HEK293 (cell line): ENCODE measurements at regions not wholly inside any gene's neighbourhood (a gene's known extent, or its start where the extent isn't known, plus 50 kb on each side); places are given as distances from the start of the nearest gene placed in this dataset.

ENCODE experiments used
- CTCF ChIA-PET: fragments of 350-600 bp; formaldehyde crosslinking; extraction: SDS; loops from one replicate; lab custom pipeline; 2021; ENCODE audit warnings: antibody characterized with exemption; lab: Yijun Ruan, JAX
- POLR2A ChIA-PET: fragments of 300-600 bp; formaldehyde crosslinking; extraction: SDS; loops from one replicate; lab custom pipeline; 2020; ENCODE audit warnings: antibody characterized with exemption, inconsistent platforms; lab: Yijun Ruan, JAX
- H3K27ac ChIP-seq: fragments of 200-500 bp; sonication (Bioruptor generic); 2 replicates; pipeline ENCODE4 v1.5.1; 2014; ENCODE audit warnings: low read depth, low read length, control low read depth, inconsistent platforms; ENCODE audit errors: extremely low read depth
- H3K36me3 ChIP-seq, 2 experiments: fragments of 200-500 bp in 1 of 2; sonication (Bioruptor generic) in 1 of 2; 1 replicate in 1 of 2; 2 replicates in 1 of 2; pipeline ENCODE4 v1.5.1; 2014 to 2017; ENCODE audit warnings: inconsistent platforms in 2 of 2, low read length in 2 of 2; ENCODE audit not compliant: control insufficient read depth in 2 of 2, insufficient read depth in 1 of 2
- H3K4me1 ChIP-seq: fragments of 200-500 bp; sonication (Bioruptor generic); 2 replicates; pipeline ENCODE4 v1.5.1; 2014; ENCODE audit warnings: mild to moderate bottlenecking, low read length, inconsistent platforms; ENCODE audit not compliant: control insufficient read depth, insufficient read depth
- H3K4me3 ChIP-seq: 2 replicates; pipeline ENCODE4 v1.5.1; 2011; ENCODE audit warnings: low read depth, mild to moderate bottlenecking, control low read depth, low read length, moderate library complexity
- H3K9me3 ChIP-seq: fragments of 200-500 bp; sonication (Bioruptor generic); 2 replicates; pipeline ENCODE4 v1.5.1; 2014; ENCODE audit warnings: low read depth, low read length, inconsistent platforms; ENCODE audit not compliant: control insufficient read depth, insufficient read depth
- EGR2 ChIP-seq: fragments of 450-650 bp; formaldehyde crosslinking; IDR thresholded peaks from 2 replicates; pipeline ENCODE4 v1.5.1; 2016; ENCODE audit warnings: low read depth, missing biosample characterization, missing genetic modification characterization
- GFI1B ChIP-seq: fragments of 450-650 bp; formaldehyde crosslinking; IDR thresholded peaks from 2 replicates; pipeline ENCODE4 v1.5.1; 2016; ENCODE audit warnings: missing biosample characterization, missing genetic modification characterization
- INSM2 ChIP-seq: fragments of 450-650 bp; formaldehyde crosslinking; IDR thresholded peaks from 2 replicates; pipeline ENCODE4 v1.5.1; 2016; ENCODE audit warnings: missing biosample characterization, missing genetic modification characterization
- ZFP41 ChIP-seq: fragments of 450-650 bp; formaldehyde crosslinking; IDR thresholded peaks from 2 replicates; pipeline ENCODE4 v1.5.1; 2016; ENCODE audit warnings: missing biosample characterization, missing genetic modification characterization, borderline replicate concordance
- ZNF202 ChIP-seq: fragments of 450-650 bp; formaldehyde crosslinking; IDR thresholded peaks from 2 replicates; pipeline ENCODE4 v1.5.1; 2016; ENCODE audit warnings: missing biosample characterization, missing genetic modification characterization, borderline replicate concordance
- ZNF211 ChIP-seq: fragments of 450-650 bp; formaldehyde crosslinking; IDR thresholded peaks from 2 replicates; pipeline ENCODE4 v1.5.1; 2016; ENCODE audit warnings: low read depth, missing biosample characterization, missing genetic modification characterization
- ZNF366 ChIP-seq: fragments of 450-650 bp; formaldehyde crosslinking; conservative IDR thresholded peaks from 2 replicates; pipeline ENCODE4 v1.5.1; 2016; ENCODE audit warnings: missing biosample characterization, missing genetic modification characterization
- ZNF391 ChIP-seq: fragments of 450-650 bp; formaldehyde crosslinking; IDR thresholded peaks from 2 replicates; pipeline ENCODE4 v1.5.1; 2016; ENCODE audit warnings: low read depth, missing biosample characterization, missing genetic modification characterization, borderline replicate concordance
- ZNF585B ChIP-seq: fragments of 450-650 bp; formaldehyde crosslinking; IDR thresholded peaks from 2 replicates; pipeline ENCODE4 v1.5.1; 2016; ENCODE audit warnings: missing biosample characterization, missing genetic modification characterization
- ZNF645 ChIP-seq: fragments of 450-650 bp; formaldehyde crosslinking; IDR thresholded peaks from 2 replicates; pipeline ENCODE4; 2016; ENCODE audit warnings: missing biosample characterization, missing genetic modification characterization
- ZNF654 ChIP-seq: fragments of 450-650 bp; formaldehyde crosslinking; IDR thresholded peaks from 2 replicates; pipeline ENCODE4 v1.5.1; 2016; ENCODE audit warnings: low read depth, missing biosample characterization, missing genetic modification characterization
- ZSCAN18 ChIP-seq: fragments of 450-650 bp; formaldehyde crosslinking; IDR thresholded peaks from 2 replicates; pipeline ENCODE4 v1.5.1; 2016; ENCODE audit warnings: missing biosample characterization, missing genetic modification characterization
- ZSCAN23 ChIP-seq: fragments of 450-650 bp; formaldehyde crosslinking; IDR thresholded peaks from 2 replicates; pipeline ENCODE4 v1.5.1; 2016; ENCODE audit warnings: missing biosample characterization, missing genetic modification characterization
- ZSCAN30 ChIP-seq: fragments of 450-650 bp; IDR thresholded peaks from 2 replicates; pipeline ENCODE4 v1.5.1; 2018; ENCODE audit warnings: missing biosample characterization, mild to moderate bottlenecking, missing genetic modification characterization, moderate library complexity
- TF ChIP-seq, protein P1 (sequence below): IDR thresholded peaks from 2 replicates; pipeline ENCODE4 v1.6.1; 2011; ENCODE audit warnings: mild to moderate bottlenecking, low read depth, low read length, borderline replicate concordance
- TF ChIP-seq, protein P2 (sequence below): fragments of 450-650 bp; formaldehyde crosslinking; IDR thresholded peaks from 2 replicates; pipeline ENCODE4 v1.5.1; 2016; ENCODE audit warnings: missing biosample characterization, missing genetic modification characterization
- TF ChIP-seq, protein P3 (sequence below): fragments of 450-650 bp; formaldehyde crosslinking; IDR thresholded peaks from 2 replicates; pipeline ENCODE4 v1.5.1; 2016; ENCODE audit warnings: missing biosample characterization, missing genetic modification characterization

DNA sequence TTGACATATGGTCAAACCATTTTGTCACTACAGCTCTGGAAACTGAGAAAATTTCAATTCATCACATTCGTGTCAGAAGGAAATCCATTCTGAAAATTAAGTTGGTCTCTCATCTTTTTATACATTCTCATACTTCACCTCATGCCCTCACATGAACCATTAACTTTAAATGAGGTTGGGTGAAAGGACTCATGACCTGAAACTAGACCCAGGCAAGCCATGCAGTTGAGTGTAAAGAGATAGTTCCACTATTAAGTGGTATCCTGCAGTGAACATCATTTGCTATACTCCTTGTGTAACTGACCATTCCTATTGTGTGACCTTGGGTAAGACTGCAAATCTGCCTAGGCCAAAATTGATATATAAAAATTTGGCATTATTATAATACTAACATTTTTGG, 299.6 kb upstream of the GRIN3A start (continued):
- TF ChIP-seq ZNF645 = no peak

- POLR2A ChIA-PET = interaction anchor here (0.6 kb wide), 1 partner anchor 11 kb away, joined by 14 read pairs; no protein-coding TSS in a partner anchor
- no peaks in the 10 kb centered on the region for H3K4me1 ChIP-seq
- TF ChIP-seq ZSCAN30 = no peak
- TF ChIP-seq ZNF391 (tag by site-specific recombination) = no peak
- TF ChIP-seq ZNF202 (tag by site-specific recombination) = no peak
- no peak for TF ChIP-seq ZNF366 (tag by site-specific recombination)
- TF ChIP-seq, protein P1, sequence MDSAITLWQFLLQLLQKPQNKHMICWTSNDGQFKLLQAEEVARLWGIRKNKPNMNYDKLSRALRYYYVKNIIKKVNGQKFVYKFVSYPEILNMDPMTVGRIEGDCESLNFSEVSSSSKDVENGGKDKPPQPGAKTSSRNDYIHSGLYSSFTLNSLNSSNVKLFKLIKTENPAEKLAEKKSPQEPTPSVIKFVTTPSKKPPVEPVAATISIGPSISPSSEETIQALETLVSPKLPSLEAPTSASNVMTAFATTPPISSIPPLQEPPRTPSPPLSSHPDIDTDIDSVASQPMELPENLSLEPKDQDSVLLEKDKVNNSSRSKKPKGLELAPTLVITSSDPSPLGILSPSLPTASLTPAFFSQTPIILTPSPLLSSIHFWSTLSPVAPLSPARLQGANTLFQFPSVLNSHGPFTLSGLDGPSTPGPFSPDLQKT = no peak
- TF ChIP-seq INSM2 (tag by site-specific recombination) = no peak
- no peak for TF ChIP-seq ZSCAN23
- TF ChIP-seq, protein P2, sequence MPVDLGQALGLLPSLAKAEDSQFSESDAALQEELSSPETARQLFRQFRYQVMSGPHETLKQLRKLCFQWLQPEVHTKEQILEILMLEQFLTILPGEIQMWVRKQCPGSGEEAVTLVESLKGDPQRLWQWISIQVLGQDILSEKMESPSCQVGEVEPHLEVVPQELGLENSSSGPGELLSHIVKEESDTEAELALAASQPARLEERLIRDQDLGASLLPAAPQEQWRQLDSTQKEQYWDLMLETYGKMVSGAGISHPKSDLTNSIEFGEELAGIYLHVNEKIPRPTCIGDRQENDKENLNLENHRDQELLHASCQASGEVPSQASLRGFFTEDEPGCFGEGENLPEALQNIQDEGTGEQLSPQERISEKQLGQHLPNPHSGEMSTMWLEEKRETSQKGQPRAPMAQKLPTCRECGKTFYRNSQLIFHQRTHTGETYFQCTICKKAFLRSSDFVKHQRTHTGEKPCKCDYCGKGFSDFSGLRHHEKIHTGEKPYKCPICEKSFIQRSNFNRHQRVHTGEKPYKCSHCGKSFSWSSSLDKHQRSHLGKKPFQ = no peak
- TF ChIP-seq ZSCAN18 = no peak
- no peaks in the 10 kb centered on the region for H3K36me3 ChIP-seq
- no peak overlapping the region for H3K4me3 ChIP-seq
- CTCF ChIA-PET = no interaction called here
- no peak overlapping the region for H3K27ac ChIP-seq
- H3K9me3 ChIP-seq = no peaks in the 10 kb centered on the region
These were observed 297.5 kb upstream of the GRIN3A start for GRCh38 chr9:102035929-102036328.

DNA sequence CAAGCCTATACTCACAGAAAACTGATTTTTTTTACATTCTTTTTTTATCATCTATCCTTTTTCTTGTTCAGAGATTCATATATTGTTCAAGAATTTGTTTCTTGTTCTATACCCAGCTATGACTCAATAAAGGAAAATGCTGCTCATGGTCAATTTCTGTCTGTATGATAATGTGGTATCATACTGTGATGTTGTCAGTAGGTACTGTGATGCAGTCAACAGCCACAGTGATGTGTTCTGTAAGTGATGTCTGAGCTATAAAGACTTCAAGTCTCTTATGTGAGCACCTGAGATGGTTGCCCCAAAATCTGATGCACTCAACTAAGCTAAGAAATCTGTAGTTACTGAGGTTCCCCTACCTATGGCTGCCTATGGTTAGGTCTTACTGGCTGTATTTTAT, 294.2 kb upstream of the GRIN3A start:
- no peaks in the 10 kb centered on the region for H3K4me1 ChIP-seq
- H3K27ac ChIP-seq = no peak overlapping the region
- no peaks in the 10 kb centered on the region for H3K9me3 ChIP-seq
- H3K4me3 ChIP-seq = no peak overlapping the region
- POLR2A ChIA-PET = interaction anchor here (0.5 to 0.8 kb wide), 2 partner anchors 21 to 1983 kb away, joined by 3 read pairs; no protein-coding TSS in a partner anchor
- TF ChIP-seq ZNF585B (tag by site-specific recombination) (no peak), ZNF211 (tag by site-specific recombination) (no peak), ZNF654 (tag by site-specific recombination) (no peak), GFI1B (no peak), EGR2 (tag by site-specific recombination) (no peak), ZFP41 (tag by site-specific recombination) (no peak)
- TF ChIP-seq, protein P3, sequence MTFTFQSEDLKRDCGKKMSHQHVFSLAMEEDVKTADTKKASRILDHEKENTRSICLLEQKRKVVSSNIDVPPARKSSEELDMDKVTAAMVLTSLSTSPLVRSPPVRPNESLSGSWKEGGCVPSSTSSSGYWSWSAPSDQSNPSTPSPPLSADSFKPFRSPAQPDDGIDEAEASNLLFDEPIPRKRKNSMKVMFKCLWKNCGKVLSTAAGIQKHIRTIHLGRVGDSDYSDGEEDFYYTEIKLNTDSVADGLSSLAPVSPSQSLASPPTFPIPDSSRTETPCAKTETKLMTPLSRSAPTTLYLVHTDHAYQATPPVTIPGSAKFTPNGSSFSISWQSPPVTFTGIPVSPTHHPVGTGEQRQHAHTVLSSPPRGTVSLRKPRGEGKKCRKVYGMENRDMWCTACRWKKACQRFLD = no peak
- no peaks in the 10 kb centered on the region for H3K36me3 ChIP-seq
- CTCF ChIA-PET = no interaction called here
